HL-60 (cell line): ENCODE measurements at regions not wholly inside any gene's neighbourhood (a gene's known extent, or its start where the extent isn't known, plus 50 kb on each side); places are given as distances from the start of the nearest gene placed in this dataset.
"Not testable (repeated sequence)": the region's sequence is repeated elsewhere in the genome, so short reads cannot be mapped to it uniquely, and the experiment has no call there.

Experiments used
- DNase-seq, 2 experiments: peaks; one replicate each; pipeline ENCODE4 v3.0.0-alpha.2; 2010 to 2020; ENCODE audit warnings: low read depth in 1 of 2, low spot score in 1 of 2
- H3K27ac ChIP-seq: fragments of 250-450 bp; sonication (Bioruptor Pico); replicated peaks from 2 replicates; pipeline ENCODE4 v1.5.1; 2020; ENCODE audit warnings: mild to moderate bottlenecking, moderate library complexity
- H3K27me3 ChIP-seq: fragments of 250-450 bp; sonication (Bioruptor Pico); 2 replicates; pipeline ENCODE4 v1.5.1; 2021; ENCODE audit warnings: mild to moderate bottlenecking, moderate library complexity; ENCODE audit not compliant: insufficient read depth, poor library complexity, severe bottlenecking
- H3K4me3 ChIP-seq: replicated peaks from 2 replicates; pipeline ENCODE4 v1.5.1; 2011; ENCODE audit warnings: mild to moderate bottlenecking, control low read depth, low read length; ENCODE audit not compliant: insufficient read depth
- CTCF ChIP-seq: IDR thresholded peaks from one replicate; pipeline ENCODE4 v1.5.1; 2011; ENCODE audit warnings: low read length, control low read depth, inconsistent platforms; ENCODE audit not compliant: insufficient read depth
- GABPA ChIP-seq: IDR thresholded peaks from 2 replicates; pipeline ENCODE4 v1.6.1; 2012; ENCODE audit warnings: low read depth
- POLR2AphosphoS5 ChIP-seq: IDR thresholded peaks from 2 replicates; pipeline ENCODE4 v1.6.1; 2012; ENCODE audit warnings: low read depth
- REST ChIP-seq: IDR thresholded peaks from 2 replicates; pipeline ENCODE4 v1.6.1; 2012; ENCODE audit warnings: low read depth; ENCODE audit not compliant: insufficient replicate concordance
- SPI1 ChIP-seq: IDR thresholded peaks from 2 replicates; pipeline ENCODE4 v1.6.1; 2012; ENCODE audit warnings: low read depth, mild to moderate bottlenecking, borderline replicate concordance

GRCh38 chr14:38357557-38357956 is 101.7 kb upstream of the CLEC14A start:
- no peak overlapping the region for H3K27ac ChIP-seq
- H3K4me3 ChIP-seq, result no peak overlapping the region
- DNase-seq, result no peak

GRCh38 chr14:38355473-38355872 is 99.6 kb upstream of the CLEC14A start:
- H3K27me3 ChIP-seq, H3K4me3 ChIP-seq, DNase-seq, H3K27ac ChIP-seq: not testable (repeated sequence)

More at GRCh38 chr14:38357557-38357956, 101.7 kb upstream of the CLEC14A start:
- H3K27me3 ChIP-seq, result no peaks in the 10 kb centered on the region
- no peak for TF ChIP-seq POLR2AphosphoS5
- TF ChIP-seq SPI1, result no peak
- TF ChIP-seq REST, result no peak
- no peak for TF ChIP-seq GABPA
- no peak for TF ChIP-seq CTCF

GRCh38 chr14:38350102-38350501 is 94.2 kb upstream of the CLEC14A start:
- H3K27me3 ChIP-seq, result no peaks in the 10 kb centered on the region
- H3K4me3 ChIP-seq, result no peak overlapping the region
- no peak overlapping the region for H3K27ac ChIP-seq
- no peak for TF ChIP-seq POLR2AphosphoS5
- TF ChIP-seq REST, result no peak
- TF ChIP-seq SPI1, result no peak
- TF ChIP-seq GABPA, result no peak
- TF ChIP-seq CTCF, result no peak
- no peak for DNase-seq

GRCh38 chr14:38342803-38343202 is 86.9 kb upstream of the CLEC14A start:
- TF ChIP-seq REST, result no peak
- TF ChIP-seq CTCF, result no peak
- TF ChIP-seq GABPA, result no peak
- no peak for TF ChIP-seq SPI1
- no peak for TF ChIP-seq POLR2AphosphoS5
- Histone ChIP-seq H3K27me3 (no peaks in the 10 kb centered on the region), H3K27ac (no peak overlapping the region), H3K4me3 (no peak overlapping the region)
- DNase-seq, result no peak
